ENCODE measurements at regions not wholly inside any gene's neighbourhood (a gene's known extent, or its start where the extent isn't known, plus 50 kb on each side); places are given as distances from the start of the nearest gene placed in this dataset.

GRCh38 chr18:73043611-73044010 lies 175.8 kb upstream of the NETO1 start:
- H3K27me3 ChIP-seq, result no peaks in the 10 kb centered on the region
- intact Hi-C loops (cut with DNase I; ENCODE audit: low total_unique reads), result no loop called here
- DNase-seq, result no peak
- H3K27ac ChIP-seq, result no peak overlapping the region
- H3K9me3 ChIP-seq, result no peaks in the 10 kb centered on the region
- in situ Hi-C loops (cut with MboI; ENCODE audit: low pct_ligation_motif_present in 1 of 4, low pct_unique_long_range_greater_than_20kb in 1 of 4, low sequenced_read_pairs in 3 of 4), result no loop called here
- no peak for TF ChIP-seq CTCF (IDR thresholded peaks at IDR 0.05)
- TF ChIP-seq POLR2A (IDR thresholded peaks at IDR 0.05), result no peak
- no peak for TF ChIP-seq EP300 (IDR thresholded peaks at IDR 0.05; ENCODE audit: low read depth)
- no peak for TF ChIP-seq POLR2AphosphoS5 (IDR thresholded peaks at IDR 0.05)
- no peak overlapping the region for H3K4me3 ChIP-seq
- no peaks in the 10 kb centered on the region for H3K36me3 ChIP-seq
- H3K4me1 ChIP-seq, result no peaks in the 10 kb centered on the region

- no peaks in the 10 kb centered on the region for H3K27me3 ChIP-seq
- in situ Hi-C loops (cut with MboI; ENCODE audit: low pct_ligation_motif_present in 1 of 4, low pct_unique_long_range_greater_than_20kb in 1 of 4, low sequenced_read_pairs in 3 of 4) (no loop called here), intact Hi-C loops (cut with DNase I; ENCODE audit: low total_unique reads) (no loop called here)
- H3K36me3 ChIP-seq, result no peaks in the 10 kb centered on the region
- TF ChIP-seq EP300 (IDR thresholded peaks at IDR 0.05; ENCODE audit: low read depth) (no peak), CTCF (IDR thresholded peaks at IDR 0.05) (no peak), POLR2A (IDR thresholded peaks at IDR 0.05) (no peak), POLR2AphosphoS5 (IDR thresholded peaks at IDR 0.05) (no peak)
- H3K4me3 ChIP-seq, result no peak overlapping the region
- DNase-seq, result no peak
- H3K27ac ChIP-seq, result no peak overlapping the region
- WGBS, 2 donors (ENCODE audit: low coverage in 1 of 2), result 23% methylated on average over 3 to 4 of the region's 4 CpGs
- H3K9me3 ChIP-seq, result no peaks in the 10 kb centered on the region
- no peaks in the 10 kb centered on the region for H3K4me1 ChIP-seq
Observed at GRCh38 chr18:73043211-73043610, 175.4 kb upstream of the NETO1 start.

GRCh38 chr18:73040247-73040646 lies 172.5 kb upstream of the NETO1 start:
- no peak overlapping the region for H3K27ac ChIP-seq
- intact Hi-C loops (cut with DNase I; ENCODE audit: low total_unique reads) (no loop called here), in situ Hi-C loops (cut with MboI; ENCODE audit: low pct_ligation_motif_present in 1 of 4, low pct_unique_long_range_greater_than_20kb in 1 of 4, low sequenced_read_pairs in 3 of 4) (no loop called here)
- H3K36me3 ChIP-seq, result no peaks in the 10 kb centered on the region
- no peaks in the 10 kb centered on the region for H3K27me3 ChIP-seq
- no peak overlapping the region for H3K4me3 ChIP-seq
- WGBS, 2 donors (ENCODE audit: low coverage in 1 of 2), result 46 to 54% methylated on average over 4 of the region's 4 CpGs
- H3K4me1 ChIP-seq, result no peaks in the 10 kb centered on the region
- no peaks in the 10 kb centered on the region for H3K9me3 ChIP-seq
- no peak for DNase-seq
- no peak for TF ChIP-seq CTCF (IDR thresholded peaks at IDR 0.05)
- no peak for TF ChIP-seq POLR2AphosphoS5 (IDR thresholded peaks at IDR 0.05)
- TF ChIP-seq POLR2A (IDR thresholded peaks at IDR 0.05), result no peak
- no peak for TF ChIP-seq EP300 (IDR thresholded peaks at IDR 0.05; ENCODE audit: low read depth)

- DNase-seq, result no peak
- in situ Hi-C loops (cut with MboI; ENCODE audit: low pct_ligation_motif_present in 1 of 4, low pct_unique_long_range_greater_than_20kb in 1 of 4, low sequenced_read_pairs in 3 of 4) (no loop called here), intact Hi-C loops (cut with DNase I; ENCODE audit: low total_unique reads) (no loop called here)
- Histone ChIP-seq H3K36me3 (no peaks in the 10 kb centered on the region), H3K27me3 (no peaks in the 10 kb centered on the region), H3K4me1 (no peaks in the 10 kb centered on the region), H3K9me3 (no peaks in the 10 kb centered on the region), H3K27ac (no peak overlapping the region), H3K4me3 (no peak overlapping the region)
- WGBS, 2 donors (ENCODE audit: low coverage in 1 of 2), result 70 to 83% methylated on average over 5 of the region's 5 CpGs
- no peak for TF ChIP-seq POLR2A (IDR thresholded peaks at IDR 0.05)
- TF ChIP-seq CTCF (IDR thresholded peaks at IDR 0.05), result no peak
- TF ChIP-seq POLR2AphosphoS5 (IDR thresholded peaks at IDR 0.05), result no peak
- TF ChIP-seq EP300 (IDR thresholded peaks at IDR 0.05; ENCODE audit: low read depth), result no peak
Observed at GRCh38 chr18:73038336-73038735, 170.5 kb upstream of the NETO1 start.

Measured in transverse colon (tissue), 4 donors.